CD4-positive, alpha-beta T cell treated with Interferon alpha-2 for 1 hour (primary cell): ENCODE measurements at regions not wholly inside any gene's neighbourhood (a gene's known extent, or its start where the extent isn't known, plus 50 kb on each side); places are given as distances from the start of the nearest gene placed in this dataset.
"Not testable (repeated sequence)": the region's sequence is repeated elsewhere in the genome, so short reads cannot be mapped to it uniquely, and the experiment has no call there.

Experiments used
- DNase-seq, 2 donors: peaks; one replicate each; pipeline ENCODE4 v3.0.0-alpha.2; 2020 to 2022

DNA sequence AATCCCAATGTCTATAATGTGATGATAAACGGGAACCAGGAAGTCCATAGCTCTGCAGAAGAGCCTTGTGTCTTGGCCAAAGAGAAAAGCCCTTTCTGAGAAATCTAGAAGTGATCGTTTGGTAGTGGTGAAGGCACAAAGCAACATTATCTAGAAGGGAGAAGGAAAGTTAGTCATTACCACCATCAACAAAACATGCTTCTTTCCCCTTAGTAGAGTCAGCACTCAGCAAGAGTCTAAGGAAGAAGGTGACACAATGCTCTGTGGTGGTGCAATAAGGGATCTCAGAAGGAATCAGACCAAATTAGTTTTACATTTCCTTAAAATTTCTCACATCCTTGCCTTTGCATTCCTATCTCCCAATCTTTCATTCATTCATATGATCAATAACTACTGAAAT, 134.4 kb upstream of the PRDX6 start:
- DNase-seq = no peak

- no peak for DNase-seq
Measured at GRCh38 chr1:173344034-173344743, 132.9 kb upstream of the PRDX6 start.

GRCh38 chr1:173347282-173347818, 129.8 kb upstream of the PRDX6 start:
- DNase-seq = no peak

GRCh38 chr1:173352635-173353034, 124.5 kb upstream of the PRDX6 start:
- DNase-seq = not testable (repeated sequence)

DNA sequence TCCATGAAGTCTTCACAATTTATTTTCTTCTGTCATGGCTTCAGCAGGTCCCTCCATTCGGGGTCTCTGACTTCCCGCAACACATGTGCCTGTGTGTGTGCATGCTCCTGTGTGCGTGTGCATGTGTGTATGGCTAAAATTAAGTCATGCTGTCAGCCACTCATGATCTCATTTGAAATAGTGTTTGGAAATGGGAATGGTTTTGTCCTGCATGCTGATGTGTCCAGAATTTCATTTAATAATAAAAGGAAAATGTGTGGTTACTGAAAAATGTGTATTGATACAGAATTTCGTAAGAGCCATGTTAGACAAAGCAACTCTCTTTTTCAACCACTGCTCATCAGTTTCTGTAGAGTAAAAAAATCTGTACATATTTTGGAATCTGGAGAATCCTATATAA, 123.8 kb upstream of the PRDX6 start:
- no peak for DNase-seq

DNA sequence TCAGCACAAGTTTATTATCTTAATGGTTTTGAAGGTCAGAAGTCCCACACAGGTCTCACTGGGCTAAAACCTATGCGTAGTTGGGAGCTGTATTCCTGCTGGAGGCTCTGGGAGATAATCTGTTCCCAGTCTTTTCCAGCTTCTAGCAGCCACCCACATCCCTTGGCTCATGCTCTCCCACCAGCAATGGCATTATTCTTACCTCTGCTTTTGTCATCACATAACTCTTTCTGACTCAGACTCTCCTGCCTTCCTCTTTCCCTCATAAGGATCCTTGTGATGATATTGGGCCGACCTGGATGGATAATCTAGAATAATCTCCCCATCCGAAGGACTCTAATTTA, 122.2 kb upstream of the PRDX6 start:
- DNase-seq = no peak

- no peak for DNase-seq
Measured at GRCh38 chr1:173355281-173356031, 121.7 kb upstream of the PRDX6 start.

DNA sequence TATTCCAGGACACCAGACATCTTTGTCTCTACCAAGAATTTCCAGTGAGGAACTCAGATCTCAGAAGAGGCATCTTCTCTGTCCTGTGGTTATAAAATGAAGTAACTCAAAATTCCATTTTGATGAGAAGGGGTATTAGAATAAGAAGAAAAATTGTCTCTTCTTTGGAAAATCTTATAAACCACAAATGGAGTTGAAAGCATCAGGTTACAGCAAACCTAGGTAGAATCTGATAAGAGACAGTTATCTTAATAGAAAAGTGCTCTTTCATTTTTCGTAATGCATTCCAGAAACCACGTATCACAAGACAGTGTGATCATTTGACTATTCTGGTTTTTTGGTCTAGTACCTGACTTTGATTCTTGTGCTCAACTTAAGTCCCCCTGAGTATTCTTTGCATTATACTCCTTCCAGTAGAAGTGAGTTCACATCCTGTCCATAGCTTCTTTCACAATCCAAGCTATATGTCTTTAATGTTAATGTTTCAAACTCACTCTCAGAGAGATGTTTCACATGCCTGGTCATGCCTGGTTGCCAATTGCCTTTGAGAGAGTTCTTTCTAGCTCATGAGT, 120.9 kb upstream of the PRDX6 start:
- DNase-seq = no peak

DNA sequence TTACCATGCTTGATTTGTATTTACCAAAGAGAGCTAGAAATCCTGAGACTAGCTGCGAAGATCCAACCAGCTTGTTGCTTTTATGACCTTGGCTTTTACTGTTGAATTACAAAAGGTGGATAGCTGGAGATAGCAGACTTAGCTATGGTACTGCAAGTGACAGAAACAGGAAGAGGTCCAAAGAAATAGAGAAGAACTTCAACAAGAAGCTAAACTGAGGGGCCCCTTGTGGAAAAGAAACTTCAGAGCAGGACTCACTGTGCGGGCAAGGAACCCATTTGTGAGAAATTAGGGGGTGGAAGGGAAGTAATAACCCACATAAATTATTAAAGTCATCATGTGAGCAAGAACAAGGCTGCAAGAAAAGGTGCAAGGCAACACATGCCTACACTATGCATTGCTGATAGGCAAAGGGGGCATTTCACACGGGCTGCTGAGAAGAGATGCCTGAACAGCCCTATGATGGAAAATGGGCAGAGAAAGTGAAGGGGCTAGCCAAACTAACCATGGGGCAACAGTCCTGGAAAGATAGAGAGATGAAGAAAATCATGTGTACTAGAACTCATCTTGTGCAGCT, 116.6 kb upstream of the PRDX6 start:
- no peak for DNase-seq

- no peak for DNase-seq
Measured at GRCh38 chr1:173362543-173362942, 114.6 kb upstream of the PRDX6 start.

GRCh38 chr1:173364827-173365226, 112.3 kb upstream of the PRDX6 start:
- no peak for DNase-seq

DNA sequence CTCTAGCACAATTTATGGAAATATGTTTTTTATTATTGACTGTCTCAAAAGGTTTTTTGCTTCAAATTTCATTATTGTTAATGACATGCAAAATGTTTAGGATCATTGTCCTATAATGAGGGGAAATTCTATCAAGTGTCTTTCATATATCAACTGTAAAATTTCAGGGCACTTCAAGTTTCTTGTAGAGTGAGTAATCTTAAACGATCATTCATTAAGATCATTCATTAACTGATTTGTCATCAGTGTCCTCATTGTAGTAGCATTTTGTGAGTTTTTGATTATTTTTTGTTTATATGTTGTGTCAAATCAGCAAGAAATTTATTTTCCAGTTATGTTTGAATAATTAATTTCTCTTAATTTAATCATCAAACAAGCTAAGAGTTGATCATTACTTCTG, 111.8 kb upstream of the PRDX6 start:
- no peak for DNase-seq

- DNase-seq = no peak
Measured at GRCh38 chr1:173367136-173367535, 110.0 kb upstream of the PRDX6 start.

GRCh38 chr1:173370586-173370985, 106.5 kb upstream of the PRDX6 start:
- DNase-seq = not testable (repeated sequence)

GRCh38 chr1:173376065-173376464, 101.1 kb upstream of the PRDX6 start:
- not testable (repeated sequence) for DNase-seq

- DNase-seq = no peak
Measured at GRCh38 chr1:173377266-173377665, 99.9 kb upstream of the PRDX6 start.

GRCh38 chr1:173383351-173383750, 93.8 kb upstream of the PRDX6 start:
- no peak for DNase-seq

GRCh38 chr1:173388352-173388751, 88.8 kb upstream of the PRDX6 start:
- no peak for DNase-seq

DNA sequence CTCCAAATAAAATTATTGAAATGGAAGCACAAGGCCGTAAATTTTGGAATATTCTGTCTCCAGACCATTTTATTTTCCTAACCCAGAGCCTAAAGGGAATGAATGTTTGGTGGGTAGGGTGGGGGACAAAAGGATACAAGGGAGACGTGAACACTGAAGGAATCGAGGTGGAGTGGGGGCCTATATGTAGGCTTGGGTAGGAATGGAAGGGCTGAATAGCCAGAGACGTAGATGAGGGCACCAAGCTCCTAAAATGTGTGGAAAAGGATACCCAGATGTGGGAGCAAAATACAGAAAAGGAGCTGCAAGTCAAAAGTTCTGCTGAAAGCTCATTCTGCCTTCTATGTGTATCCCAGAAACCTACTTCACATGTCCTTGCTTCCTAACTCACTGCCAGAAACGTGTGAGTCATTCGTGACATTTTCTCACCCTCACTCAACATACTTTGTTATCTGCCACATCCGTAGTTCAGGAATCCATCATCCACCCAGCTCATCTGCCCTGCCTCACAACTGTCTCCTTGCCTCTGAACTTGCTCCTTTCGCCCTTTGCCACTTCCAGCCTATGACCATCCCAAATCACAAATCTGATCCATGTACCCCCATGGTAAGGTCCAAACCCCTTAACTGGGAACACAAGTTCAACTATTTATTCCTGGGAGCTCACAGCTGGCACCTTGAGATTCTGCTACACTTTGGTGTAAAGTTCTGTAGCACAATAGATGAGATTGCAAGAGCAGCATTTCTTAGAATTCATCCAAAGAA, 84.1 kb upstream of the PRDX6 start:
- no peak for DNase-seq

- DNase-seq = no peak
Measured at GRCh38 chr1:173393659-173394000, 83.5 kb upstream of the PRDX6 start.

DNA sequence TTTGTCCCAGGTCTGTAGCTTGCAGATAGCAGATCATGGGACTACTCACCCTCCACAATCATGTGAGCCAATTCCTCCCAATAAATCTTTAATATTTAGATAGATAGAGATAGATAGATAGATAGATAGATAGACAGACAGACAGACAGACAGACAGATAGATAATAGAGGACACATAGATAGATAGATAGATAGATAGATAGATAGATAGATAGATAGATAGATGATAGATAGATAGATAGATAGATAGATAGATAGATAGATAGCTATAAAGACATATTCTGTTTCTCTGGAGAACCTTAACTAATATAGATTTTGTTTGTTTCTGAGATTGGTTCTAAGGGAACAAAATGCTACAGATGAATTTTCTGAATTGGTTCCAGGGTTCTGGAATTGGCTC, 82.3 kb upstream of the PRDX6 start:
- not testable (repeated sequence) for DNase-seq

GRCh38 chr1:173395762-173396161, 81.4 kb upstream of the PRDX6 start:
- no peak for DNase-seq

DNA sequence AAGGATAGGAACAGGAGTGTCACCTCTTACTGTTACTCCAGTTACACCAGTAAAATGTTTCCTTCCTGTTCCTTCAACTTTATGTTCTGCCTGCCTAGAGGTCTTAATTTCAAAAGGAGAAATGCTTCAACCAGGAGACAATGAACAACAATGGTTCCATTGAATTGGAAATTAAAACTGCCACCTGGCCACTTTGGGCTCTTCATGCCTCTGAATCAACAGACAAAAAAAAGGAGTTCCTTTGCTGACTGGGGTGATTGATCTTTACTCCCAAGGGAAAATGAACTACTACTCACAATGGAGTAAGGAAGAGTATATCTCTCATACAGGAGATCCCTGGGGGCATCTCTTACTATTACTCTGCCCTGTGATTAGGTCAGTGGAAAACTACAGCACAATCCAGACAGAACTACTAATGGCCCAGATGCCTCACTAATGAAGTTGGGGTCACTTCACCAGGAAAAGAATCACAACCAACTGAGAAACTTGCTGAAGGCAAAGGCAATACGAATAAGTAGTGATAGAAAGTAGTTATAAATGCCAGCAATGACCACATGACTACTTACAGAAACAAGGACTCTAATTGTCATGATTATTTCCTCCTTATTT, 76.6 kb upstream of the PRDX6 start:
- no peak for DNase-seq
